Neuronal stem cell (in vitro differentiated cells): ENCODE measurements at regions not wholly inside any gene's neighbourhood (a gene's known extent, or its start where the extent isn't known, plus 50 kb on each side); places are given as distances from the start of the nearest gene placed in this dataset.

Experiments
- DNase-seq: peaks from one replicate; pipeline ENCODE4 v3.0.0-alpha.2; 2013; ENCODE audit warnings: low spot score
- H2AFZ ChIP-seq: one replicate; pipeline ENCODE4 v1.6.1; 2013; ENCODE audit warnings: mild to moderate bottlenecking, low read length, inconsistent platforms
- H2AK5ac ChIP-seq: 2 replicates; pipeline ENCODE4 v1.6.1; 2013; ENCODE audit warnings: low read depth, mild to moderate bottlenecking, inconsistent platforms, low read length, moderate library complexity, mixed read lengths
- H2BK120ac ChIP-seq: 2 replicates; pipeline ENCODE4 v1.6.1; 2013; ENCODE audit warnings: low read depth, mild to moderate bottlenecking, inconsistent platforms, low read length, moderate library complexity, mixed read lengths
- H2BK12ac ChIP-seq: one replicate; pipeline ENCODE4 v1.6.1; 2013; ENCODE audit warnings: low read length, inconsistent platforms
- H2BK15ac ChIP-seq: 2 replicates; pipeline ENCODE4 v1.6.1; 2013; ENCODE audit warnings: mild to moderate bottlenecking, low read length, inconsistent platforms, mixed read lengths
- H2BK5ac ChIP-seq: one replicate; pipeline ENCODE4 v1.6.1; 2013; ENCODE audit warnings: inconsistent platforms, mild to moderate bottlenecking, low read length, moderate library complexity
- H3K14ac ChIP-seq: one replicate; pipeline ENCODE4 v1.6.1; 2013; ENCODE audit warnings: low read length, inconsistent platforms
- H3K18ac ChIP-seq: 2 replicates; pipeline ENCODE4 v1.6.1; 2013; ENCODE audit warnings: low read length, inconsistent platforms
- H3K23ac ChIP-seq: 2 replicates; pipeline ENCODE4 v1.6.1; 2013; ENCODE audit warnings: low read depth, mild to moderate bottlenecking, mixed read lengths, low read length, inconsistent platforms; ENCODE audit not compliant: poor library complexity
- H3K27ac ChIP-seq: replicated peaks from 3 replicates; pipeline ENCODE4 v1.5.1; 2013; ENCODE audit warnings: low read length, inconsistent platforms
- H3K27me3 ChIP-seq, 3 experiments: 2 replicates each; pipeline ENCODE4 v1.6.1; 2013; ENCODE audit warnings: low read length in 3 of 3, mild to moderate bottlenecking in 2 of 3, inconsistent platforms in 1 of 3, low read depth in 1 of 3, mixed read lengths in 1 of 3, moderate library complexity in 1 of 3; ENCODE audit not compliant: control insufficient read depth in 3 of 3, insufficient read depth in 3 of 3
- H3K36me3 ChIP-seq, 2 donors: replicated peaks in 1 of 2; 2 replicates each; pipeline ENCODE4 v1.6.1; 2013; ENCODE audit warnings: low read length in 2 of 2; ENCODE audit not compliant: control insufficient read depth in 2 of 2, insufficient read depth in 2 of 2
- H3K4ac ChIP-seq: 2 replicates; pipeline ENCODE4 v1.6.1; 2013; ENCODE audit warnings: inconsistent platforms, mild to moderate bottlenecking, low read length, moderate library complexity
- H3K4me1 ChIP-seq, 2 donors: 1 replicate in 1 of 2; 2 replicates in 1 of 2; pipeline ENCODE4 v1.6.1; 2013; ENCODE audit warnings: low read length in 2 of 2, low read depth in 1 of 2; ENCODE audit not compliant: control insufficient read depth in 2 of 2, insufficient read depth in 1 of 2
- H3K4me2 ChIP-seq: one replicate; pipeline ENCODE4 v1.6.1; 2013; ENCODE audit warnings: mild to moderate bottlenecking, low read length, inconsistent platforms; ENCODE audit not compliant: insufficient read depth, poor library complexity, severe bottlenecking
- H3K4me3 ChIP-seq, 2 donors: 2 replicates each; pipeline ENCODE4 v1.5.1; 2013; ENCODE audit warnings: low read length in 2 of 2, mild to moderate bottlenecking in 2 of 2, inconsistent platforms in 1 of 2, moderate library complexity in 1 of 2
- H3K79me1 ChIP-seq: one replicate; pipeline ENCODE4 v1.6.1; 2013; ENCODE audit warnings: low read depth, mild to moderate bottlenecking, inconsistent platforms, low read length, moderate library complexity
- H3K9ac ChIP-seq: one replicate; pipeline ENCODE4 v1.6.1; 2013; ENCODE audit warnings: mild to moderate bottlenecking, low read depth, low read length, inconsistent platforms; ENCODE audit not compliant: poor library complexity
- H3K9me3 ChIP-seq, 2 donors: replicated peaks in 1 of 2; 2 replicates each; pipeline versions ENCODE3 to v1.6.1; 2013; ENCODE audit warnings: low read length in 2 of 2, mild to moderate bottlenecking in 2 of 2, inconsistent platforms in 1 of 2, low read depth in 1 of 2, mixed read lengths in 1 of 2, moderate library complexity in 1 of 2; ENCODE audit not compliant: control insufficient read depth in 2 of 2, insufficient read depth in 1 of 2
- H4K8ac ChIP-seq: one replicate; pipeline ENCODE4 v1.6.1; 2013; ENCODE audit warnings: low read depth, mild to moderate bottlenecking, inconsistent platforms, low read length, moderate library complexity
- H4K91ac ChIP-seq: one replicate; pipeline ENCODE4 v1.6.1; 2013; ENCODE audit warnings: low read length, low read depth, mild to moderate bottlenecking, inconsistent platforms; ENCODE audit not compliant: poor library complexity
- WGBS, 2 donors: extraction: QIAGEN DNeasy Blood & Tissue Kit; methylation state at CpG; one replicate each; pipeline ENCODE4 v1.1.7; 2013; ENCODE audit warnings: missing lambda C conversion rate in 2 of 2, mixed read lengths in 1 of 2; ENCODE audit not compliant: insufficient read length in 2 of 2, insufficient replicate concordance in 1 of 2; ENCODE audit errors: extremely low coverage in 2 of 2; 5-methylcytosine and 5-hydroxymethylcytosine counted together

DNA sequence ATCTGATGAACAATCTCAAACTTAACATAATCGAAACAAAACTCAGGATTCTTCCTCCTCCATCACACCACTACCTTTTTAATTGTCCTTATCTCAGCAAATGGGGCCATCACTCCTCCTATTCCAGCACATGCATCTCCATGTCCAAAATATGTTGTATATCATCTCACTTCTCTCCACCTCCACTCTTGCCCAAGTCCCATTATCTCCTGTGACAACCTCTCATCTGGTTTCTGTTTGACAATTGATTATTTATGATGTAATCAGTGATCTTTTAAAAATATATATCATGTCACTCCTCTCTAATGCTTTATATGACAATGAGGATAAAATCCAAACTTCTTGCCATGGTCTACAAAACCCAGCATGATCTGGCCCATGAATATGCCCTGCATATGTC is 200.8 kb upstream of the HMGA2 start:
- Histone ChIP-seq H3K27ac (no peak overlapping the region), H3K14ac (no peak overlapping the region), H2BK5ac (no peak overlapping the region), H2BK120ac (no peak overlapping the region), H3K18ac (no peak overlapping the region), H3K4me1 (peaks cover 0 to 1% of the 10 kb centered on the region in 2 donors), H3K9ac (no peak overlapping the region), H2BK12ac (no peak overlapping the region), H3K9me3 (peaks cover 0 to 4% of the 10 kb centered on the region in 2 donors), H3K4ac (no peak overlapping the region), H3K79me1 (no peaks in the 10 kb centered on the region), H2AFZ (no peak overlapping the region), H3K27me3 (no peaks in the 10 kb centered on the region), H4K91ac (no peak overlapping the region), H3K4me3 (no peak overlapping the region), H3K23ac (no peak overlapping the region), H3K4me2 (no peak overlapping the region), H2BK15ac (no peak overlapping the region), H3K36me3 (no peaks in the 10 kb centered on the region), H4K8ac (no peak overlapping the region), H2AK5ac (no peak overlapping the region)
- no peak for DNase-seq
- WGBS, 2 donors = 100% methylated on average over 1 of the region's 1 CpG; no CpG with 5 or more reads in 1 of the 2 donors

DNA sequence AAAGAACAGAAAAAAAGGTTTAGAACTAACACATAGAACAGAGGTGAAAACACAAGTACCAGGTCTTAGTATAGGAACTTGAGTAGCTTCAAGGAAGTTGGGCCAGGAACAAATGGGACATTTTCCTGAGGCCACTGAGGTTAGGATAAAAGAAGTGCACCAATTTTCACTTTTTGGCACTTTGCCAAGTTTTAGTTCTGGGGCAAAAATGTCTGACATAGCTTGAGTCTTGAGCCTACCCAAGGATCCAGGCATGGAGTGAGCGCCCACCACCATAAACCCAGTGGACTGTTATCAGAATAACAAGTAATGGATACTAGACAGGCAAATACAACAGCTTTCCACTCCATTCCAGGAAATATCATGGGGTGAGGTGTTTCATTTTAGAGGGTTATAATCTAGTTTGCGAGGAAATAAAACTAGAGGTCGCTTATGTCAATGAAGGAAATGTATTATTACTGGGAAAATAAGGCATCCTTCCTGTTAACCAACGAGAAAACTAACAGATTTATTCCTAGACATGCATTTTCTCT is 199.7 kb upstream of the HMGA2 start:
- H3K36me3 ChIP-seq = no peaks in the 10 kb centered on the region
- H3K4me1 ChIP-seq = peaks cover 0 to 1% of the 10 kb centered on the region in 2 donors
- WGBS, 2 donors = no CpG with 5 or more reads among the region's 4 CpGs
- H3K79me1 ChIP-seq = no peaks in the 10 kb centered on the region
- no peak overlapping the region for H2BK12ac ChIP-seq
- no peak overlapping the region for H2BK120ac ChIP-seq
- no peak overlapping the region for H4K8ac ChIP-seq
- no peak overlapping the region for H3K4me3 ChIP-seq
- H3K14ac ChIP-seq = no peak overlapping the region
- H3K18ac ChIP-seq = no peak overlapping the region
- H3K9ac ChIP-seq = no peak overlapping the region
- no peak overlapping the region for H3K4ac ChIP-seq
- no peak overlapping the region for H2AFZ ChIP-seq
- no peak overlapping the region for H3K4me2 ChIP-seq
- H2AK5ac ChIP-seq = no peak overlapping the region
- H2BK15ac ChIP-seq = no peak overlapping the region
- DNase-seq = no peak
- no peak overlapping the region for H4K91ac ChIP-seq
- no peak overlapping the region for H3K23ac ChIP-seq
- H3K27me3 ChIP-seq = no peaks in the 10 kb centered on the region
- no peak overlapping the region for H2BK5ac ChIP-seq
- H3K27ac ChIP-seq = no peak overlapping the region
- peaks cover 0 to 4% of the 10 kb centered on the region in 2 donors for H3K9me3 ChIP-seq

DNA sequence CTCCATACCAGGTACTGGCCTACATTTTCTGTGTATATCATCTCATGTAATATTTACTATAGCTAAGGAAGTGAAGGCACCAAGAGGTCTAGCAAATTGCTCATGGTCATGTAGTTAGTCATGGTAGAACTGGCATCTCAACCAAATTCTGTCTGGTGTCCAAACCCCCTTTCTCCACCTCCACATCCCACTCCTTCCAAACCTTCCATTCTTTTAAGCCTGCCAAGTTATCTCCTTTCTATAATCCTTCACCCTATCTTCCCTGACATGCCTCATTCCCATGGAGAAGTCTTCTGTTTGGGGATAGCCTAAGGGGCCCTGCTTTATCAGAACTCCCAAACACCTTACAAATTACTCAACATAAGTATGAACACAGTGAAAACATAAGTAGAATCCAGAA is 196.2 kb upstream of the HMGA2 start:
- H3K14ac ChIP-seq = no peak overlapping the region

DNA sequence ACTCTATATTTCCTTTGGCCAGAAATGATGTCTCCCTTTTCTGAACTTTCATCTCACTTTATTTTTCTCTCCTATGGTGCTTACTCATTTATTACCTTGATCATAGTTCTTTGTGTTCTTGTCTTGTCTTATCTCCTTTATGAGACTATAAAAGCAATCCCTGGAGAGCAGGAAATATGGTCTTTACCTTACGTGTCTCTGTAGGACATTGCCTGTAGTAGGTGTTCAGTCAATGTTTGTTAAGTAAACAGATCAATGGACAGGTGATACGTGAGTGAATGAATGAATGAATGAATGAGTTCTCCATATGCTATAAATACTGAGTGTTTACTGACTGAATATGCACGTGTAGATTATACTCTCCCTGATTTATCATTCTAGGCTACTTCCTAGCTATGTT is 193.7 kb upstream of the HMGA2 start:
- Histone ChIP-seq H3K36me3 (no peaks in the 10 kb centered on the region), H3K4me3 (no peak overlapping the region), H4K8ac (no peak overlapping the region), H3K27me3 (no peaks in the 10 kb centered on the region), H3K18ac (no peak overlapping the region), H3K9me3 (peaks cover 0 to 4% of the 10 kb centered on the region in 2 donors), H3K4me2 (no peak overlapping the region), H3K79me1 (no peaks in the 10 kb centered on the region), H3K4ac (no peak overlapping the region), H4K91ac (no peak overlapping the region), H3K23ac (no peak overlapping the region), H2AK5ac (no peak overlapping the region), H3K9ac (no peak overlapping the region), H2BK15ac (no peak overlapping the region), H2AFZ (no peak overlapping the region), H3K4me1 (no peaks in the 10 kb centered on the region), H3K14ac (no peak overlapping the region), H2BK12ac (no peak overlapping the region), H3K27ac (no peak overlapping the region), H2BK5ac (no peak overlapping the region), H2BK120ac (no peak overlapping the region)
- WGBS, 2 donors = no CpG with 5 or more reads among the region's 3 CpGs
- no peak for DNase-seq

More for the DNA sequence above, 196.2 kb upstream of the HMGA2 start:
- Histone ChIP-seq H3K9me3 (peaks cover 0 to 4% of the 10 kb centered on the region in 2 donors), H2BK15ac (no peak overlapping the region), H4K8ac (no peak overlapping the region), H2BK5ac (no peak overlapping the region), H4K91ac (no peak overlapping the region), H3K27ac (no peak overlapping the region), H3K23ac (no peak overlapping the region), H3K4ac (no peak overlapping the region), H3K36me3 (no peaks in the 10 kb centered on the region), H2AK5ac (no peak overlapping the region), H2BK12ac (no peak overlapping the region), H3K9ac (no peak overlapping the region), H3K4me3 (no peak overlapping the region), H2BK120ac (no peak overlapping the region), H3K4me2 (no peak overlapping the region), H2AFZ (no peak overlapping the region), H3K27me3 (no peaks in the 10 kb centered on the region), H3K79me1 (no peaks in the 10 kb centered on the region), H3K18ac (no peak overlapping the region), H3K4me1 (no peaks in the 10 kb centered on the region)
- no peak for DNase-seq
